Fibroblast of lung (primary cell): ENCODE measurements at regions not wholly inside any gene's neighbourhood (a gene's known extent, or its start where the extent isn't known, plus 50 kb on each side); places are given as distances from the start of the nearest gene placed in this dataset.
A peak's percentile ranks its signal among the peaks of the same experiment; 100 is the strongest.

Source experiments
- DNase-seq, 2 donors: peaks; one replicate each; pipeline versions ENCODE4 v3.0.0 to v3.0.0-alpha.2; 2010; ENCODE audit warnings: low read depth in 2 of 2
- H2AFZ ChIP-seq: 2 replicates; pipeline ENCODE4 v1.5.1; 2012; ENCODE audit warnings: low read length, control low read depth, inconsistent platforms
- H3K27ac ChIP-seq: 2 replicates; pipeline ENCODE4 v1.5.1; 2011; ENCODE audit warnings: low read length, control low read depth; ENCODE audit not compliant: insufficient read depth
- H3K27me3 ChIP-seq: 2 replicates; pipeline ENCODE4 v1.5.1; 2011; ENCODE audit warnings: mild to moderate bottlenecking, low read length; ENCODE audit not compliant: control insufficient read depth, insufficient read depth
- H3K36me3 ChIP-seq: 2 replicates; pipeline ENCODE4 v1.5.1; 2011; ENCODE audit warnings: low read length; ENCODE audit not compliant: control insufficient read depth, insufficient read depth
- H3K4me1 ChIP-seq: 2 replicates; pipeline ENCODE4 v1.5.1; 2011; ENCODE audit warnings: low read length; ENCODE audit not compliant: control insufficient read depth, insufficient read depth; ENCODE audit errors: extremely low read depth
- H3K4me2 ChIP-seq: 2 replicates; pipeline ENCODE4 v1.5.1; 2011; ENCODE audit warnings: low read length, control low read depth; ENCODE audit not compliant: insufficient read depth; ENCODE audit errors: extremely low read depth
- H3K4me3 ChIP-seq, 4 experiments: fragments of 200-600 bp in 1 of 4; sonication (generic) in 1 of 4; replicated peaks in 1 of 4; 2 replicates each; pipeline ENCODE4 v1.5.1; 2011 to 2016; ENCODE audit warnings: low read length in 4 of 4, low read depth in 3 of 4, mild to moderate bottlenecking in 3 of 4, control low read depth in 2 of 4, inconsistent platforms in 1 of 4, mixed read lengths in 1 of 4; ENCODE audit not compliant: insufficient read depth in 1 of 4; ENCODE audit errors: control extremely low read depth in 1 of 4
- H3K79me2 ChIP-seq: 2 replicates; pipeline ENCODE4 v1.5.1; 2012; ENCODE audit warnings: mild to moderate bottlenecking, low read length, inconsistent platforms; ENCODE audit not compliant: control insufficient read depth, insufficient read depth
- H3K9ac ChIP-seq: 2 replicates; pipeline ENCODE4 v1.5.1; 2011; ENCODE audit warnings: mild to moderate bottlenecking, low read length, control low read depth; ENCODE audit not compliant: insufficient read depth
- H3K9me3 ChIP-seq: 2 replicates; pipeline ENCODE4 v1.5.1; 2012; ENCODE audit warnings: low read depth, low read length; ENCODE audit not compliant: control insufficient read depth, insufficient read depth
- H4K20me1 ChIP-seq: 2 replicates; pipeline ENCODE4 v1.5.1; 2011; ENCODE audit warnings: low read length; ENCODE audit not compliant: control insufficient read depth, insufficient read depth; ENCODE audit errors: extremely low read depth
- CTCF ChIP-seq, 2 donors: IDR thresholded peaks in 1 of 2; conservative IDR thresholded peaks in 1 of 2; 1 replicate in 1 of 2; 2 replicates in 1 of 2; pipeline ENCODE4 v1.5.1; 2011 to 2012; ENCODE audit warnings: low read length in 2 of 2, control low read depth in 1 of 2, inconsistent platforms in 1 of 2, low read depth in 1 of 2, mild to moderate bottlenecking in 1 of 2
- EZH2 ChIP-seq: IDR thresholded peaks from 2 replicates; pipeline ENCODE4 v1.5.1; 2012; ENCODE audit warnings: low read length, control low read depth, mild to moderate bottlenecking; ENCODE audit errors: missing control alignments

GRCh38 chr2:193808877-193809276, 1614.1 kb upstream of the TMEFF2 start:
- H3K4me1 ChIP-seq: no peaks in the 10 kb centered on the region
- H3K4me2 ChIP-seq: no peak overlapping the region
- H3K36me3 ChIP-seq: no peaks in the 10 kb centered on the region
- H3K27me3 ChIP-seq: no peaks in the 10 kb centered on the region
- no peak overlapping the region for H3K4me3 ChIP-seq
- DNase-seq: no peak
- H2AFZ ChIP-seq: no peak overlapping the region
- H3K9ac ChIP-seq: no peak overlapping the region
- TF ChIP-seq EZH2: no peak
- no peak for TF ChIP-seq CTCF (conservative IDR thresholded peaks at IDR 0.05 in 1 of 2, IDR thresholded peaks at IDR 0.05 in 1 of 2; ENCODE audit: low read depth in 1 of 2, low read length in 2 of 2)
- H4K20me1 ChIP-seq: no peaks in the 10 kb centered on the region
- H3K9me3 ChIP-seq: no peaks in the 10 kb centered on the region
- no peaks in the 10 kb centered on the region for H3K79me2 ChIP-seq
- H3K27ac ChIP-seq: no peak overlapping the region

GRCh38 chr2:193806088-193806774, 1611.5 kb upstream of the TMEFF2 start:
- H3K4me2 ChIP-seq: no peak overlapping the region
- no peaks in the 10 kb centered on the region for H3K27me3 ChIP-seq
- H4K20me1 ChIP-seq: no peaks in the 10 kb centered on the region
- TF ChIP-seq EZH2 (no peak), CTCF (conservative IDR thresholded peaks at IDR 0.05 in 1 of 2, IDR thresholded peaks at IDR 0.05 in 1 of 2; ENCODE audit: low read depth in 1 of 2, low read length in 2 of 2) (no peak)
- DNase-seq: peak; percentile 0 to 1
- H3K4me1 ChIP-seq: no peaks in the 10 kb centered on the region
- H3K4me3 ChIP-seq: no peak overlapping the region
- no peaks in the 10 kb centered on the region for H3K36me3 ChIP-seq
- H3K79me2 ChIP-seq: no peaks in the 10 kb centered on the region
- no peaks in the 10 kb centered on the region for H3K9me3 ChIP-seq
- H2AFZ ChIP-seq: no peak overlapping the region
- no peak overlapping the region for H3K9ac ChIP-seq
- no peak overlapping the region for H3K27ac ChIP-seq

- no peaks in the 10 kb centered on the region for H3K27me3 ChIP-seq
- H3K4me1 ChIP-seq: no peaks in the 10 kb centered on the region
- H3K27ac ChIP-seq: no peak overlapping the region
- no peak overlapping the region for H3K4me2 ChIP-seq
- H3K36me3 ChIP-seq: no peaks in the 10 kb centered on the region
- TF ChIP-seq EZH2 (no peak), CTCF (conservative IDR thresholded peaks at IDR 0.05 in 1 of 2, IDR thresholded peaks at IDR 0.05 in 1 of 2; ENCODE audit: low read depth in 1 of 2, low read length in 2 of 2) (no peak)
- H3K9ac ChIP-seq: no peak overlapping the region
- no peaks in the 10 kb centered on the region for H3K79me2 ChIP-seq
- no peaks in the 10 kb centered on the region for H4K20me1 ChIP-seq
- no peaks in the 10 kb centered on the region for H3K9me3 ChIP-seq
- no peak overlapping the region for H2AFZ ChIP-seq
- DNase-seq: no peak
- H3K4me3 ChIP-seq: no peak overlapping the region
These were observed 1602.1 kb upstream of the TMEFF2 start for GRCh38 chr2:193796847-193797246.
